ENCODE measurements at regions not wholly inside any gene's neighbourhood (a gene's known extent, or its start where the extent isn't known, plus 50 kb on each side); places are given as distances from the start of the nearest gene placed in this dataset.

- no peak overlapping the region for H3K4me2 ChIP-seq (ENCODE audit: low read length)
- H3K9me3 ChIP-seq (ENCODE audit: low read length), result no peaks in the 10 kb centered on the region
- no peaks in the 10 kb centered on the region for H4K20me1 ChIP-seq (ENCODE audit: insufficient read depth)
- no peak overlapping the region for H3K27ac ChIP-seq (ENCODE audit: low read length)
- no peak overlapping the region for H3K9ac ChIP-seq (ENCODE audit: low read length)
- H2AFZ ChIP-seq (ENCODE audit: low read depth, low read length), result no peak overlapping the region
- H3F3A ChIP-seq (ENCODE audit: insufficient read depth, low read length, poor library complexity, severe bottlenecking), result no peaks in the 10 kb centered on the region
- no peaks in the 10 kb centered on the region for H3K36me3 ChIP-seq (ENCODE audit: insufficient read depth, low read length)
- no peaks in the 10 kb centered on the region for H3K27me3 ChIP-seq (ENCODE audit: insufficient read depth, low read depth, low read length)
- no peak overlapping the region for H3K4me3 ChIP-seq (ENCODE audit: low read length)
- TF ChIP-seq EZH2 (IDR thresholded peaks at IDR 0.05; ENCODE audit: borderline replicate concordance, insufficient read depth, low read length, poor library complexity, severe bottlenecking) (no peak), MXI1 (conservative IDR thresholded peaks at IDR 0.05; ENCODE audit: poor library complexity, severe bottlenecking) (no peak), CTCF (IDR thresholded peaks at IDR 0.05; ENCODE audit: poor library complexity, severe bottlenecking) (no peak), REST (IDR thresholded peaks at IDR 0.05; ENCODE audit: borderline replicate concordance) (no peak), SMC3 (conservative IDR thresholded peaks at IDR 0.05; ENCODE audit: poor library complexity) (no peak), TAF1 (IDR thresholded peaks at IDR 0.05; ENCODE audit: low read depth) (no peak), EP300 (conservative IDR thresholded peaks at IDR 0.05; ENCODE audit: poor library complexity, severe bottlenecking) (no peak), RAD21 (conservative IDR thresholded peaks at IDR 0.05) (no peak), POLR2AphosphoS5 (IDR thresholded peaks at IDR 0.05) (no peak)
- no peaks in the 10 kb centered on the region for H3K9me2 ChIP-seq (ENCODE audit: insufficient read depth, low read length)
- no peaks in the 10 kb centered on the region for H3K79me2 ChIP-seq (replicated peaks; ENCODE audit: insufficient read depth, low read length)
These were observed 151.1 kb downstream of the DMRT2 start for GRCh38 chr9:1201262-1201661.

- H3F3A ChIP-seq (ENCODE audit: insufficient read depth, low read length, poor library complexity, severe bottlenecking), result no peaks in the 10 kb centered on the region
- H3K79me2 ChIP-seq (replicated peaks; ENCODE audit: insufficient read depth, low read length), result no peaks in the 10 kb centered on the region
- H3K27ac ChIP-seq (ENCODE audit: low read length), result no peak overlapping the region
- no peaks in the 10 kb centered on the region for H3K9me3 ChIP-seq (ENCODE audit: low read length)
- no peaks in the 10 kb centered on the region for H4K20me1 ChIP-seq (ENCODE audit: insufficient read depth)
- H3K36me3 ChIP-seq (ENCODE audit: insufficient read depth, low read length), result no peaks in the 10 kb centered on the region
- H3K4me2 ChIP-seq (ENCODE audit: low read length), result no peak overlapping the region
- no peaks in the 10 kb centered on the region for H3K27me3 ChIP-seq (ENCODE audit: insufficient read depth, low read depth, low read length)
- no peaks in the 10 kb centered on the region for H3K9me2 ChIP-seq (ENCODE audit: insufficient read depth, low read length)
- H2AFZ ChIP-seq (ENCODE audit: low read depth, low read length), result no peak overlapping the region
- H3K4me3 ChIP-seq (ENCODE audit: low read length), result no peak overlapping the region
- no peak overlapping the region for H3K9ac ChIP-seq (ENCODE audit: low read length)
- TF ChIP-seq CTCF (IDR thresholded peaks at IDR 0.05; ENCODE audit: poor library complexity, severe bottlenecking) (no peak), EZH2 (IDR thresholded peaks at IDR 0.05; ENCODE audit: borderline replicate concordance, insufficient read depth, low read length, poor library complexity, severe bottlenecking) (no peak), TAF1 (IDR thresholded peaks at IDR 0.05; ENCODE audit: low read depth) (no peak), EP300 (conservative IDR thresholded peaks at IDR 0.05; ENCODE audit: poor library complexity, severe bottlenecking) (no peak)
These were observed 151.7 kb downstream of the DMRT2 start for GRCh38 chr9:1201901-1202300.

Measured in neural cell (in vitro differentiated cells).